Keratinocyte (primary cell): ENCODE measurements at regions not wholly inside any gene's neighbourhood (a gene's known extent, or its start where the extent isn't known, plus 50 kb on each side); places are given as distances from the start of the nearest gene placed in this dataset.

Experiments used
- CTCF ChIP-seq, 3 experiments: IDR thresholded peaks in 1 of 3; conservative IDR thresholded peaks in 1 of 3; optimal IDR thresholded peaks in 1 of 3; 2 replicates in 2 of 3; 3 replicates in 1 of 3; pipeline versions ENCODE3 to v1.5.1; 2011; ENCODE audit warnings: low read length in 3 of 3, mild to moderate bottlenecking in 3 of 3, moderate library complexity in 2 of 3, control low read depth in 1 of 3, inconsistent platforms in 1 of 3; ENCODE audit not compliant: insufficient read depth in 2 of 3; ENCODE audit errors: extremely low read depth in 1 of 3
- EZH2 ChIP-seq: IDR thresholded peaks from one replicate; pipeline ENCODE4 v1.6.1; 2012; ENCODE audit warnings: inconsistent platforms, mild to moderate bottlenecking, low read length, moderate library complexity

GRCh38 chr4:154119317-154119716, 330.4 kb upstream of the SFRP2 start:
- TF ChIP-seq EZH2 (no peak), CTCF (optimal IDR thresholded peaks at IDR 0.05 in 1 of 3, IDR thresholded peaks at IDR 0.05 in 1 of 3, conservative IDR thresholded peaks at IDR 0.05 in 1 of 3; ENCODE audit: extremely low read depth in 1 of 3, insufficient read depth in 2 of 3, low read length in 3 of 3) (peak in 2 of 3 experiments; percentile 32 to 40)
